SK-N-SH (cell line): ENCODE measurements at regions not wholly inside any gene's neighbourhood (a gene's known extent, or its start where the extent isn't known, plus 50 kb on each side); places are given as distances from the start of the nearest gene placed in this dataset.

Experiments
- CTCF ChIA-PET: fragments of 300-600, 350-600 bp; formaldehyde crosslinking; extraction: SDS; loops from one replicate; lab custom pipeline; 2021; lab: Yijun Ruan, JAX
- POLR2A ChIA-PET: fragments of 350-600 bp; sonication (Branson Sonifier 250); formaldehyde crosslinking; extraction: SDS; loops from one replicate; lab custom pipeline; 2020; ENCODE audit warnings: antibody characterized with exemption, inconsistent platforms; lab: Yijun Ruan, JAX
- DNase-seq: peaks from one replicate; pipeline ENCODE4 v3.0.0; 2012
- H2AFZ ChIP-seq: fragments of 200-600 bp; sonication (generic); 2 replicates; pipeline ENCODE4 v1.8.1; 2016; ENCODE audit warnings: antibody characterized with exemption, mild to moderate bottlenecking, low read depth
- H3F3A ChIP-seq: fragments of 200-600 bp; sonication (generic); replicated peaks from 2 replicates; pipeline ENCODE3; 2016; ENCODE audit warnings: antibody characterized with exemption, mild to moderate bottlenecking; ENCODE audit not compliant: insufficient read depth
- H3K27ac ChIP-seq, 2 experiments: fragments of 200-500 bp in 1 of 2; fragments of 200-600 bp in 1 of 2; sonication (Bioruptor generic) in 1 of 2; sonication (generic), shearing (Covaris generic) in 1 of 2; 2 replicates each; pipeline versions ENCODE4 v1.5.1 to v1.6.1; 2014 to 2016; ENCODE audit warnings: low read depth in 2 of 2, inconsistent platforms in 1 of 2, low read length in 1 of 2, mild to moderate bottlenecking in 1 of 2, mixed read lengths in 1 of 2
- H3K27me3 ChIP-seq: fragments of 200-600 bp; sonication (generic), shearing (Covaris generic); 2 replicates; pipeline ENCODE4 v1.6.1; 2016; ENCODE audit warnings: mixed run types; ENCODE audit not compliant: insufficient read depth
- H3K36me3 ChIP-seq, 2 experiments: fragments of 200-500 bp in 1 of 2; fragments of 200-600 bp in 1 of 2; sonication (Bioruptor generic) in 1 of 2; sonication (generic) in 1 of 2; replicated peaks in 1 of 2; 2 replicates each; pipeline versions ENCODE3 to v1.5.1; 2014 to 2016; ENCODE audit warnings: low read length in 1 of 2, mild to moderate bottlenecking in 1 of 2; ENCODE audit not compliant: insufficient read depth in 2 of 2, control insufficient read depth in 1 of 2
- H3K4me1 ChIP-seq, 2 experiments: fragments of 200-500 bp in 1 of 2; fragments of 200-600 bp in 1 of 2; sonication (Bioruptor generic) in 1 of 2; sonication (generic), shearing (Covaris generic) in 1 of 2; 2 replicates each; pipeline versions ENCODE4 v1.5.1 to v1.6.1; 2014 to 2016; ENCODE audit warnings: low read depth in 1 of 2, low read length in 1 of 2, mixed run types in 1 of 2; ENCODE audit not compliant: insufficient read depth in 2 of 2, control insufficient read depth in 1 of 2
- H3K4me2 ChIP-seq: fragments of 200-600 bp; sonication (generic), shearing (Covaris generic); 2 replicates; pipeline ENCODE4 v1.6.1; 2017; ENCODE audit warnings: mixed run types
- H3K4me3 ChIP-seq, 2 experiments: fragments of 200-500 bp in 1 of 2; fragments of 200-600 bp in 1 of 2; sonication (Bioruptor generic) in 1 of 2; sonication (generic), shearing (Covaris generic) in 1 of 2; 2 replicates each; pipeline versions ENCODE4 v1.5.1 to v1.8.1; 2014 to 2016; ENCODE audit warnings: low read depth in 2 of 2, inconsistent platforms in 1 of 2, low read length in 1 of 2, mild to moderate bottlenecking in 1 of 2, mixed read lengths in 1 of 2, moderate library complexity in 1 of 2
- H3K79me2 ChIP-seq: fragments of 200-600 bp; sonication (generic); 2 replicates; pipeline ENCODE4 v1.8.1; 2017; ENCODE audit warnings: mild to moderate bottlenecking; ENCODE audit not compliant: insufficient read depth
- H3K9ac ChIP-seq: fragments of 200-600 bp; sonication (generic); 2 replicates; pipeline ENCODE4 v1.6.1; 2017; ENCODE audit warnings: mixed run types
- H3K9me2 ChIP-seq: fragments of 200-600 bp; sonication (generic); 2 replicates; pipeline ENCODE4 v1.6.1; 2017; ENCODE audit warnings: mixed run types
- H3K9me3 ChIP-seq: fragments of 200-600 bp; sonication (generic); 2 replicates; pipeline ENCODE4 v1.6.1; 2017; ENCODE audit warnings: mixed run types, mild to moderate bottlenecking, moderate library complexity
- H4K20me1 ChIP-seq: fragments of 200-600 bp; sonication (generic); 2 replicates; pipeline ENCODE4 v1.6.1; 2017; ENCODE audit warnings: mild to moderate bottlenecking, mixed run types; ENCODE audit not compliant: insufficient read depth
- CHD2 ChIP-seq: fragments of 150-350 bp; IDR thresholded peaks from 2 replicates; pipeline ENCODE4 v1.6.1; 2018; ENCODE audit warnings: low read length; ENCODE audit not compliant: partially characterized antibody
- EP300 ChIP-seq, 2 experiments: IDR thresholded peaks; 2 replicates each; pipeline versions ENCODE4 v1.4.0 to v1.6.1; 2012; ENCODE audit warnings: borderline replicate concordance in 1 of 2, low read depth in 1 of 2, low read length in 1 of 2
- EZH2phosphoT487 ChIP-seq: fragments of 200-600 bp; sonication (generic); IDR thresholded peaks from 2 replicates; pipeline ENCODE4 v1.6.1; 2017; ENCODE audit warnings: low read depth, mixed run types, mild to moderate bottlenecking, antibody characterized with exemption, moderate library complexity, borderline replicate concordance
- GABPA ChIP-seq: IDR thresholded peaks from 2 replicates; pipeline ENCODE4 v1.4.0; 2012; ENCODE audit warnings: low read depth, mild to moderate bottlenecking
- IRF3 ChIP-seq: fragments of 150-350 bp; IDR thresholded peaks from 2 replicates; pipeline ENCODE4 v1.6.1; 2016; ENCODE audit warnings: mild to moderate bottlenecking, low read depth, low read length
- MAX ChIP-seq: IDR thresholded peaks from 2 replicates; pipeline ENCODE4 v1.4.0; 2012; ENCODE audit warnings: low read depth
- MXI1 ChIP-seq: IDR thresholded peaks from 2 replicates; pipeline ENCODE4 v1.6.1; 2012; ENCODE audit warnings: mild to moderate bottlenecking, low read depth, low read length, improper control_type of control experiment
- NFIC ChIP-seq: IDR thresholded peaks from 2 replicates; pipeline ENCODE4 v1.4.0; 2012; ENCODE audit warnings: borderline replicate concordance
- NRF1 ChIP-seq: IDR thresholded peaks from 2 replicates; pipeline ENCODE4 v1.6.1; 2012; ENCODE audit warnings: low read depth, mild to moderate bottlenecking, low read length
- POLR2AphosphoS5 ChIP-seq: IDR thresholded peaks from 2 replicates; pipeline ENCODE4 v1.6.1; 2012; ENCODE audit warnings: low read depth, low read length
- RCOR1 ChIP-seq: fragments of 150-350 bp; IDR thresholded peaks from 2 replicates; pipeline ENCODE4 v1.6.1; 2017; ENCODE audit warnings: antibody characterized with exemption, low read length
- RFX5 ChIP-seq: IDR thresholded peaks from 2 replicates; pipeline ENCODE4 v1.6.1; 2012; ENCODE audit warnings: mild to moderate bottlenecking, improper control_type of control experiment, low read length
- RXRA ChIP-seq: IDR thresholded peaks from 2 replicates; pipeline ENCODE4 v1.4.0; 2012; ENCODE audit warnings: low read depth, mild to moderate bottlenecking, borderline replicate concordance
- SIN3A ChIP-seq: IDR thresholded peaks from 2 replicates; pipeline ENCODE4 v1.6.1; 2012; ENCODE audit warnings: low read depth, mild to moderate bottlenecking, low read length, moderate library complexity, borderline replicate concordance
- SMC3 ChIP-seq: IDR thresholded peaks from 2 replicates; pipeline ENCODE4 v1.6.1; 2012; ENCODE audit warnings: low read depth, low read length, improper control_type of control experiment
- TEAD4 ChIP-seq: IDR thresholded peaks from 2 replicates; pipeline ENCODE4 v1.4.0; 2012; ENCODE audit warnings: mild to moderate bottlenecking, borderline replicate concordance; ENCODE audit not compliant: insufficient read depth
- YY1 ChIP-seq: IDR thresholded peaks from 2 replicates; pipeline ENCODE4 v1.4.0; 2012; ENCODE audit warnings: low read depth, mild to moderate bottlenecking
- WGBS: methylation state at CpG from one replicate; pipeline ENCODE4 v1.1.6; 2017; ENCODE audit warnings: low lambda C conversion rate; 5-methylcytosine and 5-hydroxymethylcytosine counted together
- TF ChIP-seq, protein P1 (sequence below): IDR thresholded peaks from 2 replicates; pipeline ENCODE4 v1.6.1; 2012; ENCODE audit warnings: mild to moderate bottlenecking, low read depth, low read length, moderate library complexity
- TF ChIP-seq, protein P2 (sequence below): IDR thresholded peaks from 2 replicates; pipeline ENCODE4 v1.4.0; 2012; ENCODE audit warnings: low read depth, borderline replicate concordance
- TF ChIP-seq, protein P3 (sequence below): IDR thresholded peaks from 2 replicates; pipeline ENCODE4 v1.4.0; 2012; ENCODE audit warnings: low read depth, borderline replicate concordance

GRCh38 chr1:215357901-215358300 lies 209.2 kb upstream of the KCTD3 start:
- H3K9ac ChIP-seq: no peak overlapping the region
- H3K4me3 ChIP-seq: no peak overlapping the region
- WGBS: 71% methylated on average over 2 of the region's 2 CpGs
- no peak overlapping the region for H2AFZ ChIP-seq
- TF ChIP-seq NRF1 (no peak), EZH2phosphoT487 (no peak), TEAD4 (no peak), MAX (no peak), RXRA (no peak), SIN3A (no peak), EP300 (IDR thresholded peaks at IDR 0.05; ENCODE audit: borderline replicate concordance in 1 of 2, low read depth in 1 of 2, low read length in 1 of 2) (no peak), IRF3 (no peak), GABPA (no peak), YY1 (no peak), NFIC (no peak), CHD2 (no peak), RFX5 (no peak), RCOR1 (no peak), POLR2AphosphoS5 (no peak), SMC3 (no peak), MXI1 (no peak)
- TF ChIP-seq, protein P1, sequence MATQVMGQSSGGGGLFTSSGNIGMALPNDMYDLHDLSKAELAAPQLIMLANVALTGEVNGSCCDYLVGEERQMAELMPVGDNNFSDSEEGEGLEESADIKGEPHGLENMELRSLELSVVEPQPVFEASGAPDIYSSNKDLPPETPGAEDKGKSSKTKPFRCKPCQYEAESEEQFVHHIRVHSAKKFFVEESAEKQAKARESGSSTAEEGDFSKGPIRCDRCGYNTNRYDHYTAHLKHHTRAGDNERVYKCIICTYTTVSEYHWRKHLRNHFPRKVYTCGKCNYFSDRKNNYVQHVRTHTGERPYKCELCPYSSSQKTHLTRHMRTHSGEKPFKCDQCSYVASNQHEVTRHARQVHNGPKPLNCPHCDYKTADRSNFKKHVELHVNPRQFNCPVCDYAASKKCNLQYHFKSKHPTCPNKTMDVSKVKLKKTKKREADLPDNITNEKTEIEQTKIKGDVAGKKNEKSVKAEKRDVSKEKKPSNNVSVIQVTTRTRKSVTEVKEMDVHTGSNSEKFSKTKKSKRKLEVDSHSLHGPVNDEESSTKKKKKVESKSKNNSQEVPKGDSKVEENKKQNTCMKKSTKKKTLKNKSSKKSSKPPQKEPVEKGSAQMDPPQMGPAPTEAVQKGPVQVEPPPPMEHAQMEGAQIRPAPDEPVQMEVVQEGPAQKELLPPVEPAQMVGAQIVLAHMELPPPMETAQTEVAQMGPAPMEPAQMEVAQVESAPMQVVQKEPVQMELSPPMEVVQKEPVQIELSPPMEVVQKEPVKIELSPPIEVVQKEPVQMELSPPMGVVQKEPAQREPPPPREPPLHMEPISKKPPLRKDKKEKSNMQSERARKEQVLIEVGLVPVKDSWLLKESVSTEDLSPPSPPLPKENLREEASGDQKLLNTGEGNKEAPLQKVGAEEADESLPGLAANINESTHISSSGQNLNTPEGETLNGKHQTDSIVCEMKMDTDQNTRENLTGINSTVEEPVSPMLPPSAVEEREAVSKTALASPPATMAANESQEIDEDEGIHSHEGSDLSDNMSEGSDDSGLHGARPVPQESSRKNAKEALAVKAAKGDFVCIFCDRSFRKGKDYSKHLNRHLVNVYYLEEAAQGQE: no peak
- TF ChIP-seq, protein P2, sequence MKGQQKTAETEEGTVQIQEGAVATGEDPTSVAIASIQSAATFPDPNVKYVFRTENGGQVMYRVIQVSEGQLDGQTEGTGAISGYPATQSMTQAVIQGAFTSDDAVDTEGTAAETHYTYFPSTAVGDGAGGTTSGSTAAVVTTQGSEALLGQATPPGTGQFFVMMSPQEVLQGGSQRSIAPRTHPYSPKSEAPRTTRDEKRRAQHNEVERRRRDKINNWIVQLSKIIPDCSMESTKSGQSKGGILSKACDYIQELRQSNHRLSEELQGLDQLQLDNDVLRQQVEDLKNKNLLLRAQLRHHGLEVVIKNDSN: no peak
- TF ChIP-seq, protein P3, sequence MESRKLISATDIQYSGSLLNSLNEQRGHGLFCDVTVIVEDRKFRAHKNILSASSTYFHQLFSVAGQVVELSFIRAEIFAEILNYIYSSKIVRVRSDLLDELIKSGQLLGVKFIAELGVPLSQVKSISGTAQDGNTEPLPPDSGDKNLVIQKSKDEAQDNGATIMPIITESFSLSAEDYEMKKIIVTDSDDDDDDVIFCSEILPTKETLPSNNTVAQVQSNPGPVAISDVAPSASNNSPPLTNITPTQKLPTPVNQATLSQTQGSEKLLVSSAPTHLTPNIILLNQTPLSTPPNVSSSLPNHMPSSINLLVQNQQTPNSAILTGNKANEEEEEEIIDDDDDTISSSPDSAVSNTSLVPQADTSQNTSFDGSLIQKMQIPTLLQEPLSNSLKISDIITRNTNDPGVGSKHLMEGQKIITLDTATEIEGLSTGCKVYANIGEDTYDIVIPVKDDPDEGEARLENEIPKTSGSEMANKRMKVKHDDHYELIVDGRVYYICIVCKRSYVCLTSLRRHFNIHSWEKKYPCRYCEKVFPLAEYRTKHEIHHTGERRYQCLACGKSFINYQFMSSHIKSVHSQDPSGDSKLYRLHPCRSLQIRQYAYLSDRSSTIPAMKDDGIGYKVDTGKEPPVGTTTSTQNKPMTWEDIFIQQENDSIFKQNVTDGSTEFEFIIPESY: no peak
- no peaks in the 10 kb centered on the region for H3K9me3 ChIP-seq
- DNase-seq: no peak
- H3K27ac ChIP-seq: no peak overlapping the region
- POLR2A ChIA-PET: no interaction called here
- H3F3A ChIP-seq: no peaks in the 10 kb centered on the region
- CTCF ChIA-PET: no interaction called here
- no peaks in the 10 kb centered on the region for H3K36me3 ChIP-seq
- no peaks in the 10 kb centered on the region for H4K20me1 ChIP-seq
- no peaks in the 10 kb centered on the region for H3K27me3 ChIP-seq
- H3K4me1 ChIP-seq: no peaks in the 10 kb centered on the region; a peak in 1 of 4 replicates
- H3K9me2 ChIP-seq: no peaks in the 10 kb centered on the region
- no peaks in the 10 kb centered on the region for H3K79me2 ChIP-seq
- H3K4me2 ChIP-seq: no peak overlapping the region
